Rectal smooth muscle tissue (tissue), 1 donor: ENCODE measurements at regions not wholly inside any gene's neighbourhood (a gene's known extent, or its start where the extent isn't known, plus 50 kb on each side); places are given as distances from the start of the nearest gene placed in this dataset.

ENCODE experiments used
- H3K27ac ChIP-seq: one replicate; pipeline ENCODE4 v1.7.0; 2013; ENCODE audit warnings: low read depth, low read length, inconsistent platforms
- H3K27me3 ChIP-seq: one replicate; pipeline ENCODE4 v1.7.0; 2013; ENCODE audit warnings: low read length; ENCODE audit not compliant: control insufficient read depth, insufficient read depth
- H3K36me3 ChIP-seq: one replicate; pipeline ENCODE4 v1.7.0; 2013; ENCODE audit warnings: low read length; ENCODE audit not compliant: control insufficient read depth, insufficient read depth
- H3K4me1 ChIP-seq: one replicate; pipeline ENCODE4 v1.7.0; 2013; ENCODE audit warnings: low read length; ENCODE audit not compliant: control insufficient read depth, insufficient read depth
- H3K4me3 ChIP-seq: one replicate; pipeline ENCODE4 v1.7.0; 2013; ENCODE audit warnings: low read length
- H3K9ac ChIP-seq: one replicate; pipeline ENCODE4 v1.7.0; 2013; ENCODE audit warnings: low read length

- H3K4me1 ChIP-seq: no peaks in the 10 kb centered on the region
- H3K27ac ChIP-seq: no peak overlapping the region
- H3K27me3 ChIP-seq: no peaks in the 10 kb centered on the region
- H3K36me3 ChIP-seq: no peaks in the 10 kb centered on the region
- no peak overlapping the region for H3K4me3 ChIP-seq
- H3K9ac ChIP-seq: no peak overlapping the region
Measured at GRCh38 chr4:56215901-56216300, 171.4 kb downstream of the AASDH start.

- Histone ChIP-seq H3K36me3 (no peaks in the 10 kb centered on the region), H3K4me3 (no peak overlapping the region), H3K27ac (no peak overlapping the region), H3K9ac (no peak overlapping the region), H3K4me1 (no peaks in the 10 kb centered on the region), H3K27me3 (no peaks in the 10 kb centered on the region)
Measured at GRCh38 chr4:56215141-56215783, 172.0 kb downstream of the AASDH start.

GRCh38 chr4:56213543-56213942, 173.7 kb downstream of the AASDH start:
- no peak overlapping the region for H3K4me3 ChIP-seq
- no peaks in the 10 kb centered on the region for H3K27me3 ChIP-seq
- H3K4me1 ChIP-seq: no peaks in the 10 kb centered on the region
- no peak overlapping the region for H3K9ac ChIP-seq
- H3K36me3 ChIP-seq: no peaks in the 10 kb centered on the region
- no peak overlapping the region for H3K27ac ChIP-seq

GRCh38 chr4:56212774-56213173, 174.5 kb downstream of the AASDH start:
- Histone ChIP-seq H3K27me3 (no peaks in the 10 kb centered on the region), H3K4me1 (no peaks in the 10 kb centered on the region), H3K36me3 (no peaks in the 10 kb centered on the region), H3K9ac (no peak overlapping the region), H3K27ac (no peak overlapping the region), H3K4me3 (no peak overlapping the region)

DNA sequence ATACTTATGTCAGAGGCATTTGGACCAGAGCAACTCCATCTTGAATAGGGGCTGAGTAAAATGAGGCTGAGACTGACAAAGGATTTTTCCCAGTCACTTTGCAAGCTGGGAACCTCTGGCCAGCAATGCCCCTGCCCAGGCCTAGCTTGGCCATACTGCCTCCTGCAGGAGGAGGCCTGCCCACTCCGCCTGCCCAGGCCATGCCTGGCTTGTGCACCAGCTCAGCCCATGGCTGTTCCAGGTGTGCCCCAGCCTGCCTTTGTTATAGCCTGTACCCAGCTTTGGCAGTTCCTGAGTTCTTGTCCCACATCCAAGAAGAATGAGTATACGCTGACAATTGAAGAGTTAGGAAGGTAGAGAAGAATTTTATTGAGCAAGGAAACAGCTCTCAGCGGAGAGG, 176.1 kb downstream of the AASDH start:
- Histone ChIP-seq H3K4me1 (no peaks in the 10 kb centered on the region), H3K9ac (no peak overlapping the region), H3K27me3 (no peaks in the 10 kb centered on the region)

GRCh38 chr4:56210397-56210796, 176.9 kb downstream of the AASDH start:
- H3K9ac ChIP-seq: no peak overlapping the region

More for the DNA sequence above, 176.1 kb downstream of the AASDH start:
- Histone ChIP-seq H3K36me3 (no peaks in the 10 kb centered on the region), H3K27ac (no peak overlapping the region), H3K4me3 (no peak overlapping the region)

DNA sequence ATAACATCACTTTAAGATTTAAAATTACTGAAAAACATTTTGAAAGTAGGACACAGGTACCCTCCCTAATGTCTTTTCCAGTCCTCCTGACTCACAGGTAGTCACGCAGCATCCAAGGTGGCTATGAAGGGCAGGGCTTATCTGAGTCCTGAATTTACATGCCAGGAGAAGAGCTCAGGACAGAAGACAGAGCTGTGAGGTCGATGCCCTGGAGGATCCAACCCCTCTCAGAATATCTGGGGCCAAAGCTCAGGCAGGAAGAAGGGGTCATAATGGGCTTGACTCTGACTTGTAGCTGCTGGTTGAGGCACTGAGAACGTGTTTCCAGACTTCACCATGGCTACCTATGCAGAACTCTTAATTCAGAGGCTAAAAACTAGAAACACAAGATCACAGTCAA, 177.5 kb downstream of the AASDH start:
- H3K4me3 ChIP-seq: no peak overlapping the region
- H3K36me3 ChIP-seq: no peaks in the 10 kb centered on the region
- no peak overlapping the region for H3K27ac ChIP-seq
- no peaks in the 10 kb centered on the region for H3K27me3 ChIP-seq
- H3K9ac ChIP-seq: no peak overlapping the region
- no peaks in the 10 kb centered on the region for H3K4me1 ChIP-seq

More at GRCh38 chr4:56210397-56210796, 176.9 kb downstream of the AASDH start:
- Histone ChIP-seq H3K27me3 (no peaks in the 10 kb centered on the region), H3K4me1 (no peaks in the 10 kb centered on the region), H3K27ac (no peak overlapping the region), H3K4me3 (no peak overlapping the region), H3K36me3 (no peaks in the 10 kb centered on the region)

GRCh38 chr4:56208103-56208502, 179.2 kb downstream of the AASDH start:
- Histone ChIP-seq H3K4me1 (no peaks in the 10 kb centered on the region), H3K36me3 (no peaks in the 10 kb centered on the region), H3K4me3 (no peak overlapping the region), H3K9ac (no peak overlapping the region), H3K27ac (no peak overlapping the region), H3K27me3 (no peaks in the 10 kb centered on the region)

- no peaks in the 10 kb centered on the region for H3K36me3 ChIP-seq
- no peak overlapping the region for H3K27ac ChIP-seq
- H3K4me1 ChIP-seq: no peaks in the 10 kb centered on the region
- no peaks in the 10 kb centered on the region for H3K27me3 ChIP-seq
- no peak overlapping the region for H3K4me3 ChIP-seq
- H3K9ac ChIP-seq: no peak overlapping the region
Measured at GRCh38 chr4:56206258-56206657, 181.0 kb downstream of the AASDH start.

GRCh38 chr4:56200275-56200674, 187.0 kb downstream of the AASDH start:
- Histone ChIP-seq H3K4me3 (no peak overlapping the region), H3K36me3 (no peaks in the 10 kb centered on the region), H3K4me1 (peaks cover 3% of the 10 kb centered on the region), H3K27ac (no peak overlapping the region), H3K9ac (no peak overlapping the region), H3K27me3 (no peaks in the 10 kb centered on the region)

GRCh38 chr4:56198265-56198664, 189.0 kb downstream of the AASDH start:
- Histone ChIP-seq H3K27ac (no peak overlapping the region), H3K4me1 (peaks cover 3% of the 10 kb centered on the region), H3K36me3 (no peaks in the 10 kb centered on the region), H3K27me3 (no peaks in the 10 kb centered on the region), H3K9ac (no peak overlapping the region), H3K4me3 (no peak overlapping the region)

DNA sequence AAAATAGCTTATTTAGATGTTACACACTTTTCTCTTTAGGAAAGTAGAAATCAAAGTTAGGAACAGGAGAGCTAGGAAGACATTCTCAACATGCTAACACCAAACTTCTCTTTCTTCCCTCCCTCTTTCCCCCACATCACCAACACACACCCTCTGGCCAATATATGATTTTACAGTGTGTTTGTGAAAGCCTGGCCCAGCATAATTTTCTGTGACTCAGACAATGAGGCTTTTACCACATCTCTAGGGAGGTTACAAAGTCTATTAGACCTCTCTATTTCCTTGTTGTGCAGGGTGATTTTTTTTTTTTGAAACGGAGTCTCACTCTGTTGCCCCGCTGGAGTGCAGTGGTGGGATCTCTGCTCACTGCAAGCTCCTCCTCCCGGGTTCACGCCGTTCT, 189.9 kb downstream of the AASDH start:
- peaks cover 3% of the 10 kb centered on the region for H3K4me1 ChIP-seq
- no peaks in the 10 kb centered on the region for H3K27me3 ChIP-seq
- no peak overlapping the region for H3K9ac ChIP-seq
- H3K36me3 ChIP-seq: no peaks in the 10 kb centered on the region
- H3K27ac ChIP-seq: no peak overlapping the region
- H3K4me3 ChIP-seq: no peak overlapping the region

GRCh38 chr4:56195025-56195424, 192.3 kb downstream of the AASDH start:
- Histone ChIP-seq H3K27me3 (no peaks in the 10 kb centered on the region), H3K4me3 (no peak overlapping the region), H3K36me3 (no peaks in the 10 kb centered on the region), H3K9ac (no peak overlapping the region), H3K4me1 (peaks cover 3% of the 10 kb centered on the region), H3K27ac (no peak overlapping the region)
